GM18511 (cell line): ENCODE measurements at regions not wholly inside any gene's neighbourhood (a gene's known extent, or its start where the extent isn't known, plus 50 kb on each side); places are given as distances from the start of the nearest gene placed in this dataset.
"Not testable (repeated sequence)": the region's sequence is repeated elsewhere in the genome, so short reads cannot be mapped to it uniquely, and the experiment has no call there.

Experiments used
- ATAC-seq: cut with Tn5 transposase; IDR thresholded peaks from one replicate; pipeline ENCODE4 v1.9.1; 2021; ENCODE audit warnings: mild to moderate bottlenecking, moderate library complexity; ENCODE audit not compliant: unreplicated experiment

- ATAC-seq, result no peak
These were observed 1404.2 kb downstream of the BRD1 start for GRCh38 chr22:48423481-48423911.

GRCh38 chr22:48422900-48423480, 1404.7 kb downstream of the BRD1 start:
- ATAC-seq, result no peak

- no peak for ATAC-seq
These were observed 1408.8 kb downstream of the BRD1 start for GRCh38 chr22:48418831-48419230.

- ATAC-seq, result no peak
These were observed 1410.2 kb downstream of the BRD1 start for GRCh38 chr22:48417225-48418070.

- no peak for ATAC-seq
These were observed 1411.1 kb downstream of the BRD1 start for GRCh38 chr22:48416396-48417224.

GRCh38 chr22:48415520-48415919, 1412.2 kb downstream of the BRD1 start:
- no peak for ATAC-seq

GRCh38 chr22:48414651-48415050, 1413.0 kb downstream of the BRD1 start:
- ATAC-seq, result no peak

- not testable (repeated sequence) for ATAC-seq
These were observed 1414.7 kb downstream of the BRD1 start for GRCh38 chr22:48412931-48413330.

GRCh38 chr22:48410536-48410935, 1417.1 kb downstream of the BRD1 start:
- ATAC-seq, result no peak

- no peak for ATAC-seq
These were observed 1420.3 kb downstream of the BRD1 start for GRCh38 chr22:48407256-48407955.

- no peak for ATAC-seq
These were observed 1421.5 kb downstream of the BRD1 start for GRCh38 chr22:48406161-48406560.

GRCh38 chr22:48405741-48406140, 1421.9 kb downstream of the BRD1 start:
- ATAC-seq, result no peak

GRCh38 chr22:48404801-48405447, 1422.7 kb downstream of the BRD1 start:
- ATAC-seq, result no peak

GRCh38 chr22:48403521-48404403, 1423.9 kb downstream of the BRD1 start:
- ATAC-seq, result no peak

- no peak for ATAC-seq
These were observed 1425.1 kb downstream of the BRD1 start for GRCh38 chr22:48402591-48403031.

GRCh38 chr22:48401523-48401922, 1426.2 kb downstream of the BRD1 start:
- not testable (repeated sequence) for ATAC-seq

- no peak for ATAC-seq
These were observed 1429.3 kb downstream of the BRD1 start for GRCh38 chr22:48398181-48398905.

- no peak for ATAC-seq
These were observed 1430.0 kb downstream of the BRD1 start for GRCh38 chr22:48397531-48398180.
